ENCODE measurements at regions not wholly inside any gene's neighbourhood (a gene's known extent, or its start where the extent isn't known, plus 50 kb on each side); places are given as distances from the start of the nearest gene placed in this dataset.
"Not testable (repeated sequence)": the region's sequence is repeated elsewhere in the genome, so short reads cannot be mapped to it uniquely, and the experiment has no call there.

DNA sequence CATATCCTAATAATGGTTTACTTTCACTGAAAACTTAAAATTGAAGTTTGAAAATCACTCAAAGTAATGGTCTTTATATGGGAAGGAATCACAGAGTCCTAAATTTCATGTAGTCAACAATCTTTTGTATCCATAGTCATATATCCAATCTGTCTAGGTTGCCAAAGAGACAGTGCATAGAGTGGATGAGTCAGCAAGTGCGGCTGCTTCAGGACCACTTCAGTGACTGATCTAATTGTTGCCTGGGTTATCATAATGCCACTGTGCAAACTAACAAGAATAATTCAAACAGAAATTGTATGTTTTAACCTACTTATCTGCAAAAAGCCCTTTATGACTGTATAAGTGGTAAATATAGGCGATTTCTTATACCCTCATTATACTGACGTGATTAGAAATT is 211.3 kb upstream of the PRR16 start:
- peak; percentile 14 for DNase-seq

DNA sequence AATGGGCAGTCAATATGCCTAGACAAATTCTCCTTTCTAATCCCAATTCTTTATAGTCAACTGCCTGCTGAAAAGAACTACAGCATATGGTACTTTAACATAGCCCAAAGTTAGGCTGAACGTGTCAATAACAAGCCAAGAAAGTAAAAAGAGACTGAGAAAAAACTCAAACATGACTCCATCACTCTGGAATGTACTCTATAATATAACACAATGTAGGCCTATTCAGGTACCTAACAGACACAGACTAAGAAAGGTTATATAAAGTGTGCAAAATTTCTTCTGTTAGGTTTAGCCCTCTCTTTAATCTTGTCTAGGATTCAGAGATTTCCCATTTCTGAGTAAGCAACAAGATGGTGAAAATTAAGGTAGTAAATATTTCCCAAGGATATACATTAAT is 209.7 kb upstream of the PRR16 start:
- DNase-seq = no peak

- DNase-seq = no peak
These were observed 208.9 kb upstream of the PRR16 start for GRCh38 chr5:120255214-120255613.

DNA sequence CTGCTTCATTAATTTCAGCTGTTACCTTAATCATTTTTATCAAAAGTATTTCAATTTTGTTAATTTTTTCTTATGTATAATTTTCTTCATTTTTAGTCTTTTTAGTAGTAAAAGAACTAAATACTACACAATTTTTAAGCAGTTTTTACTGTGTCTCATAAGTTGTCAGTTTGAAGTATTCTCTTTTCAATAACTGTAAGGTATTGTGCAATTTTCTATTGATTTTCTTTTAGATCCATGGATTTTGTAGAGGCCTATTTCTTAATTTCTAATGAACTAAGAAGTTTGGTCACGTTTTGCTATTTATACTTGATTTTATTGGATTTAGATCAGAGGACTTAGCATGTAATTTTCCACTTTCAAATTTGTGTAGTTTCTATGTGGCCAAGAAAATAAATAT is 207.7 kb upstream of the PRR16 start:
- no peak for DNase-seq

GRCh38 chr5:120257358-120257971 is 206.6 kb upstream of the PRR16 start:
- no peak for DNase-seq

DNA sequence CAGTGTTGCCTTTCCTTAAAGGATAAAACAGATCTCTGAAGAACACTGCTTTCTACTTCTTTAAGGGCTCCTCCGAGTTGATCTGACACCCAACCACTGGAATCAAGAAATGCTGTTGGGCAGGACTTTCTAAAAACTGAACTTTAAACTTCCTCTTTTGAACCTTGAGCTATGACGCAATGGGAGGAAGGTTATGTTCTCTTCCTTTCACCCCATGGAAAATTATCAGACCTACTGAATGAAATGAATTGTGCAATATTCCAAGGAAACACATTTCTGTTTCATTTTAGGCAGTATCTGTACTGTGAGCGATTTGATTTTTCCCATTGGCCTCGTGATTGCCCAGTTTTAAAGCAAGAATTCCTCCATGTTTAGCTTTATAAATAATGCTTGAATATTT is 206.0 kb upstream of the PRR16 start:
- DNase-seq = no peak

- no peak for DNase-seq
These were observed 203.4 kb upstream of the PRR16 start for GRCh38 chr5:120260651-120261050.

DNA sequence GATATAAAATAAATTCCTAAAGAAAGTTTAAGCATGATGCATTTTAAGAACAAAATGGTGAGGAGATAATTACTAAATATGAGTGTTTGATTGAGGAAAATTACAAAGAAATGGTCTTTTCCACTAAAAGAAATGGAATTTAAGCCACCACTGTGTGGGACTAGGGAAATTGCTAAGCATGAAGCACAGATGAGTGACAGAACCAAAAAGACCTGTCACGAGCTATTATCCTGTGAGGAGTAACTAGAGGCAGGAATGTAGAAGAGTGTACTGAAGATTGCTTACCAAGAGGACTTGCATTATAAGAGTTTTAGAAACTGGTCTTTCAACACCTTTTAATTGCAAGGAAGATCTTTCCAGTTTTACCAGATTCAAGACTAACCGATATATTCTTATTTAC is 193.6 kb upstream of the PRR16 start:
- DNase-seq = no peak

- DNase-seq = no peak
These were observed 170.3 kb upstream of the PRR16 start for GRCh38 chr5:120293796-120294195.

DNA sequence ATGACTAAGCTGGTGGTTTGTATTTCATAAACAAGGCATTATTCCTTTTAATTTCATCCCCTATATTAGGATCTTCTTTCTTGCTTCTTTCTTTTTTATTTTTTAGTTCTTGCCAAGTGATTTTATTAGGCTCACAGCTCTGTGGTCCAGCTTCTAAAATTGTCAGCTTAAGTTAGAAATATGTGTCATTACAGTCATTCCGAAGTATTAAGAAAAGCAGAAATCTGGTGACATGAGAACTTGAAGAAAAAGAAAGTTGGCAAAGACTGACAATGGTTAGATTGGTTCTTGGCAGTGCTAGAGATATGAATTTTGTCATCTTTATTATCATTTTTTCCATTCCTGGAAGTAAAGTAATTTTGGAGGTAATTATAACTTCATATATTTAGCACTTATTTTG is 166.5 kb upstream of the PRR16 start:
- DNase-seq = no peak

GRCh38 chr5:120298981-120299380 is 165.1 kb upstream of the PRR16 start:
- DNase-seq = no peak

DNA sequence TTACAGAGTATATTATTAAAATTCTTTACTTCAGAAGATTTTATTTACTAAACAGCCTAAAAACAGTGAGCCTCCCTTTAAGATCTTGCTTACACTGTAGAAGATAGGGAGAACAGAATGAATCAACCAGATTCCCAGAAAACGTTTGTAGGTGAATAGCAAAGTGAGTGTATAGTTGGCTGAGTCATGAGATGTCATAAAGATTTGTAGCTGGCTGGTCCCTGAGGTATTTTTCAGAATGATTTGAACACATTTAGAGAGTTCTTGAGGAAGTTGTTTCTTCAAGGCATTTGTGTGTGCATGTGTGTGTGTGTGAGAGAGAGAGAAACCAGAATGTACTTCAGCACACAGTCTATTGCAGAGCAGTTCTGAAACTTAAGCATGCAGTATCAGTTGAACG is 159.4 kb upstream of the PRR16 start:
- DNase-seq = no peak

GRCh38 chr5:120306303-120306702 is 157.8 kb upstream of the PRR16 start:
- DNase-seq = no peak

DNA sequence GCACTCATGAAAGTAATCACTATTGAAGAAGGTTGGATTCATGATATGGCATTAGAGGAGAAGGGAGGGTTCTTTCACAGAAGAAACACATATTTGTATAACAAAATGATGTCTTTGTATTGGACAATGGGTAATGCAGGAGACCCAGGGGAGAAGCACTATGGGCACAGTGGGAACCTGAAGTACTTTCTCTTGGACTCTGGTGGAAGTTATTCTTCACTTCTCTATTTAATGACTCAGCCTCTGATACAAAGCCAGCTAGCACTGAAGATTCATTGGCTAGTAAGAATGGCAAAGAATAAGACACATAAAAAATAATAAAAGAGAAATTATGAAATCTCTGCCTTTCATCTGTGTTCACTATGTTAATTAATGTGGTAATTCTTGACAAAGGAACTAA is 149.9 kb upstream of the PRR16 start:
- DNase-seq = no peak

DNA sequence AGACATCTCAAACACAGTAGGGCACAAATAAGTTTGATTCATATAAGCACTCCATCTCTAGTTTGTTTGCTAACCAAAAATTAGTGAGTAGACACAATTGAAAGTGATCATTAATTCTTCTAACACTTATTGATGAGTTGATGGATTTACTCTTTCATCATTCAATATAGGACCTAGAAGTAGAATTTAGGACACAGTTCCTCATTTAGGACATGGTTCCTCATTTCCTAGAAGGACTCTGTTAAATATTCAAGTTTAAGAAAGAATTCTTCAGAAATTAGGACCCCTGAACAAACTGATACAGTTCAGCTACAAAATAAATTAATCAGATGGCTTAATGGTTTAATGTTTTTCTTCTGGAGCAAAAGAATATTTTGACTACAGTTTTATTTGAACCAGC is 143.5 kb upstream of the PRR16 start:
- no peak for DNase-seq

DNA sequence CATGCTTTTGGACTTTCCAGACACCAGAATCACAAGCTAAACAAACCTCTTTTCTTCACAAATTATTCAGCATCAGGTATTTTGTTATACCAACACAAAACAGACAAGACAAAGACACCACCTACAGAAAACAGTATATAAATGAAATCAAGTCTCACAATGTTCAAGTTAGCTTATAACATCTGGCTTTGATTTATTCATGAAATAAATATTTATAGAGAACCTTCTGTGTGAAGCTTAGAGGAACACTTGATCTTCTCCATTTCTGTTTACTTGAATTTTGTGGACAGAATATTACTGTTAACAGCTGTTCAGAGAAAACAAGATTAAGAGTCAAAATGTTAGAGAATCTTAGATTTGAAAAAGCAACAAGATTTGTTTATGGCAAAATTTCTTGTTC is 137.4 kb upstream of the PRR16 start:
- no peak for DNase-seq

DNA sequence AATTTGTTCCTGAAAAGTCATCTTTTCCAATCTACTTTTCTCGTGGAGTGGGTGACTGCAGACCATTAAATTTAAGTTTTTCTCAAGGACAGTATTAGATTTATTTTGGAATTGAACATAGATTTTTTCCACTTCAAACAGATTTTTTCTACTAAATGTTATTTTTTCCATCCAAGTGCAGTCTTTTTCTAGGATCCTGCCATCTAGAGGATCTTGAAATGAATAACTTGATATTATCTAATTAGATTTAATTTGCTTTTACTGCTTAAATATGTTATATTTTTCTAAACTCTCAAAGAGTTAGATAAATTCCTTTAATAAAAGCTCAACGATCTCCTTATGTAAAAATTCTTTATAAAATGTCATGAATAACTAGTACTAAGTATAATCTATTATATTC is 136.9 kb upstream of the PRR16 start:
- no peak for DNase-seq

GRCh38 chr5:120329095-120329494 is 135.0 kb upstream of the PRR16 start:
- no peak for DNase-seq

GRCh38 chr5:120330558-120330957 is 133.5 kb upstream of the PRR16 start:
- no peak for DNase-seq

GRCh38 chr5:120344181-120344580 is 119.9 kb upstream of the PRR16 start:
- DNase-seq = no peak

DNA sequence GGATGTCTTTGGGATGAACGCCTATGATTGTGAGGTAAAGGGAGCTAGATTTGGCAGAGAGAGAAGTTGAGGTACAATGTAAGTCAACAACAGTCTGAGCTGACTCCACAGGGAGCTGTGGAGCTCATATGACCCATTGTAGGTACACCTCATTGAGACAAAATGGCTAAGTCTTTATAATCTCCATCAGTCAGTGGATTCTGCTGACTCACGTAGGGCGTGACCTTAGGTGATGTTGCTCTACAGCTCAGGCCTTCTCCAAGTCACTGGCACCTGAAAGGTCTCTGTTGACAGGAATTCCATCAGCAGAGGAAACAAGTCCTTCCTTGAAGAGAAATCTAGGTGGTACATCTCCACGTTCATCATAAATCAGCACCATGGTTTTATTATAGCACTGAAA is 118.2 kb upstream of the PRR16 start:
- DNase-seq = no peak

GRCh38 chr5:120351071-120351470 is 113.0 kb upstream of the PRR16 start:
- DNase-seq = not testable (repeated sequence)

DNA sequence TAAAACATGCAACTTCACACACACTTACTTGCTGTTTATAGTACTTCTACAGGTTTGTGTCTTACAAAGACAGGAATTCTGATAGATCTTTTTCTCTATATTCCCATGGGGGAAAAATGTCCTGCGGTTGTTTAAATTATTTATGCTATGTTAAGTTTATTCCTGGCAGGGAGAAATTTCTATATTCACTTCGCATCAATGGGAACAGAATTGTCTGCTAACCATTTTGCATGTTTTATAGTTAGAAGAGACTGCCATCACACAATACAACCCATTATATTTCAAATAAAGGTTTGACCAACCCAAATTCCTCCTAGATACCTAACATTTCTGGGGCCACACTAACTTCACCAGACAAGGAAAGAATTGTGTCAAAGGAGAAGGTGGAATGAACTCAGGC is 110.0 kb upstream of the PRR16 start:
- no peak for DNase-seq

- no peak for DNase-seq
These were observed 105.2 kb upstream of the PRR16 start for GRCh38 chr5:120358949-120359348.

- DNase-seq = no peak
These were observed 102.2 kb upstream of the PRR16 start for GRCh38 chr5:120361941-120362340.

DNA sequence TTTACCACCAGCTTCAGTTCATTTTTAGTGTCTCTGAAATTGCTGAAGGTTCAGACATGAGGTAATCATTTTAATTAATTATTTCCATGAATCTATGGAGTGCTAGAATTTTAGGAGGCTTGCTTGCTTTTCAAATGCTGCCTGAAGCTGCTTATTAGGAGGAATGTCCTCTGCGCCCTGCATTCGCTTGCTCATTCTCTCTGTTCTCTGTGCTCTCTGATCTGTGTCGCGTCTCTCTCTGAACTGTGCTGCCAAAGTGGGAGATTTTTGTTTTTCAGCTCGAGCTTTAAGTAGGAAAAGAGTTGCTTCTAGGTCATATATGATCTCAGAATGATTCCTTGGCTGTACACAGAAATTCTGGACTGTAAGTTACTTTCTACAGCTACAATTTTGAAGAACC is 101.7 kb upstream of the PRR16 start:
- DNase-seq = no peak
